ENCODE measurements at regions not wholly inside any gene's neighbourhood (a gene's known extent, or its start where the extent isn't known, plus 50 kb on each side); places are given as distances from the start of the nearest gene placed in this dataset.
"Not testable (repeated sequence)": the region's sequence is repeated elsewhere in the genome, so short reads cannot be mapped to it uniquely, and the experiment has no call there.

DNA sequence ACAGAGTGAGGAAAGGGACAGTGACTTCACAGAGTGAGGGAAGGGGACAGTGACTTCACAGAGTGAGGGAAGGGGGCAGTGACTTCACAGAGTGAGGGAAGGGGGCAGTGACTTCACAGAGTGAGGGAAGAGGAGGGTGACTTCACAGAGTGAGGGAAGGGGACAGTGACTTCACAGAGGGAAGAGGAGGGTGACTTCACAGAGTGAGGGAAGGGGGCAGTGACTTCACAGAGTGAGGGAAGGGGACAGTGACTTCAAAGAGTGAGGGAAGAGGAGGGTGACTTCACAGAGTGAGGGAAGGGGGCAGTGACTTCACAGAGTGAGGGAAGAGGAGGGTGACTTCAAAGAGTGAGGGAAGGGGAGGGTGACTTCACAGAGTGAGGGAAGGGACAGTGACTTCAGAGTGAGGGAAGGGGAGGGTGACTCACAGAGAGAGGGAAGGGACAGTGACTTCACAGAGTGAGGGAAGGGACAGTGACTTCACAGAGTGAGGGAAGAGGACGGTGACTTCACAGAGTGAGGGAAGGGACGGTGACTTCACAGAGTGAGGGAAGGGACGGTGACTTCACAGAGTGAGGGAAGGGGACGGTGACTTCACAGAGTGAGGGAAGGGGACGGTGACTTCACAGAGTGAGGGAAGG is 142.0 kb upstream of the PITRM1 start:
- DNase-seq (ENCODE audit: low read depth in 2 of 2), result not testable (repeated sequence)

DNA sequence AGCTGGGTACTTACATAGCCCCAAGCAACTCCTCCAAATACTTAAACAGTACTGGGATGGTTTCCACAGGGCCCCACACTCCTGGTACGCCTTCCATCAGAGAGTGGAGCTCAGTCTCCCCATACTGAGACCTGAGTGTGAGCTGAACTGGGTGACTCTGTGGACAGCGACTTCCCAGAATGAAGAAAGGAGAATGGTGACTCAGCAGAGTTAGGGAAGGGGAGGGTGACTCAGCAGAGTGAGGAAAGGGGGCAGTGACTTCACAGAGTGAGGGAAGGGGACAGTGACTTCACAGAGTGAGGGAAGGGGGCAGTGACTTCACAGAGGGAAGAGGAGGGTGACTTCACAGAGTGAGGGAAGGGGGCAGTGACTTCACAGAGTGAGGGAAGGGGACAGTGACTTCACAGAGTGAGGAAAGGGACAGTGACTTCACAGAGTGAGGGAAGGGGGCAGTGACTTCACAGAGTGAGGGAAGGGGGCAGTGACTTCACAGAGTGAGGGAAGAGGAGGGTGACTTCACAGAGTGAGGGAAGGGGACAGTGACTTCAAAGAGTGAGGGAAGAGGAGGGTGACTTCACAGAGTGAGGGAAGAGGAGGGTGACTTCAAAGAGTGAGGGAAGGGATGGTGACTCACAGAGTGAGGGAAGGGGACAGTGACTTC is 141.3 kb upstream of the PITRM1 start:
- DNase-seq (ENCODE audit: low read depth in 2 of 2), result peak; percentile 30 to 42

DNA sequence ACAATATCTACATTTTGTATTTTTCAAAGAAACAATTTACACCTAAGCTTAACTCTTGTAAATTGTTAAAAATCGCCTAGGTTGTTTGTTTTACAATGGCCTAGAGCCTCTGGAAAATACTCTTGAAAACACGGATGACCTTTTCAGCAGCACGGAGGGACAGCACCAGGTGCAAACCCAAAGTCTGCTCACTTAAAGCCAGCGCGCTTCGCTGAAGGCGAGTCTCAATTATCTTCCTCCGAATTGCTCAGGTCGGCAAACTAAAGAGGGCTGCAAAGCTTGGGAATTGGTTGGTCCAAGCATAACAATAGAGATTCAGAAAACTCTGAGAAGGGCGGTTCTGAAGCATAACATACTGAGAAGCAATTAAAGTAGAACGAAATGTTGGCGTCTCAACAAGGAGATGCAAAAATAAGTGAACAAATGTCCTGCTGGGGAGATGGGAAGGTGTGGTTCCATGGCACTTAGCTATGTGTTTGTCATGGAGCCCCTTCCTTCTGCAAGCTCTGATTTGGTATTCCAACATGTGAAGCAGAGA is 139.9 kb upstream of the PITRM1 start:
- DNase-seq (ENCODE audit: low read depth in 2 of 2), result no peak

DNA sequence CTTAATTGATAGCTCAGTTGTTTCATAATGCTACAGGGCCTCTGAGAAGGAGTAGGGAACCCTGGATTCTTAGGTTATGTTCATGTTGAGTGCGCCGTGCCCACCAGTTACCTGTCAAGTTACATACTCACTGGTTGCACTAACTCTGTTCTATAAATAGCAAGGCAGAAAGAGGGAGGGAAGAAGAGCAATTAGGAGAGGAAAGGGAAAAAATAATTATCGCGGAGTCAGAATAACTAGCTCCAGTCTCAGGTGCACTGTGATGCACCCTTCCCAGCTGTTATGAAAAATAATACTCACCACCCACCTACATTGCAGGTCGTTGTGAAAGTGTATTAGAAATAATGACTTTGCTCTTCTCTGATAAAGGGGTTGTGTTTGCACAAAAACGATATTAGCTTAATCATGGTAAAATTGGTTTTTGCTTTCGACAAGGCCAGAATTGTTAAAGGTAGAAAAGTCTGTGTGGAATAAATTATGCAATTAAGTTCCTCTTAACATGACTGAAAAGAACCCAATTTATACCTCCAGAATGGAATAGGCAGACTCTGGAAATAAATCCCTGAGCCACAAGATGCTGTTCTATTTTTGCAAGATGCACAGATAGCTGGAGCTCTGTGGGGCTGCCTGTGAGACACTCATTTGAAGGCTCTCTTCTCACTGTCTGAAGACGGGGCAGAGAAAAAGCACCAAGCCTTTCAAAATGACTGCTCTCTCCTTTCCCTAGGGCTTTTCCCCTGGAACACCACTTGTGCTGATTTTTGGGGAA is 137.6 kb upstream of the PITRM1 start:
- DNase-seq (ENCODE audit: low read depth in 2 of 2), result no peak

DNA sequence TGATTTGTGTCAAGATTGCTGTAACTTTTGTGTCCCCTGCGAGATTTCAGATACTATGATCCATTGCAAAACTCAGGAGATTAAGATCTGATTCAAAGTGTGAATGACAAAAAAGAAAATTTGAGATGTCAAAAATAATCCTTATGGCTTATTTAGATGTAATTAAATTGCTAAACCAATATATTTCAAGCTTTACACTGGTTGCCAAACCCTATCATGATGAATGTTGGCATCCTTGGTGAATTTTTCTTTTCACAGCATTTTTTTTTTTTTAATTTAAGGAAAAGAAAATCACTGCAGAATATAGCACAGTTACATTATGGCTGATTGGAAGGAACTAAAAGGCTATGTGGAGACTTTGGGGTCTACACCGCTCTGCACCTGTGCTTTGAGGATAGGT is 133.5 kb upstream of the PITRM1 start:
- no peak for DNase-seq (ENCODE audit: low read depth in 2 of 2)

DNA sequence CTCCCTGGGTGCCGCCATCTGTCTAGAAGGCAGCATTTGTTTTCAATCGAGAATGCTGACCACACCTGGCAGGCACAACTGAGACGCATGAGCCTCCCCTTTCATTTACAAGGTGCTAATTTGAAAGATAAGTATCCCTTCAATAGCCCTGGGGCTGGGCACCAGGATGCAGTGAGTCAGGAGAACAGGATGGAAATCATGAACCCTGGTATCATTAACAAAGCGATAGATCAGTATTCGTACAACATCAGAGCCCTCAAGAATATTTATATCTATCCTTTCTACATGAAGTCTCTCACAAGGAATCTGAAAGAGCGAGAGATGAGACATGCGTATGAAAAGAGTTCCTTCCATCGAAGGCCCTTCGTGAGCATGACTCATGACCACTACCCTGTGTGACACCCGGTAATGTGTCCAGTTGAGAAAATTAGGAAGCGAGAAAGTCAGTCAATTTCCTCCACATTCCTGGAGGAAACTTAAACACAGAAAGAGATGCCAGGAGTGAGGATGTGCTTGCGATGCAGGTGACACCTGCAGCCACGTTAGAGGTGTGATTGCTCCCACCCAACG is 123.1 kb upstream of the PITRM1 start:
- DNase-seq (ENCODE audit: low read depth in 2 of 2), result no peak

DNA sequence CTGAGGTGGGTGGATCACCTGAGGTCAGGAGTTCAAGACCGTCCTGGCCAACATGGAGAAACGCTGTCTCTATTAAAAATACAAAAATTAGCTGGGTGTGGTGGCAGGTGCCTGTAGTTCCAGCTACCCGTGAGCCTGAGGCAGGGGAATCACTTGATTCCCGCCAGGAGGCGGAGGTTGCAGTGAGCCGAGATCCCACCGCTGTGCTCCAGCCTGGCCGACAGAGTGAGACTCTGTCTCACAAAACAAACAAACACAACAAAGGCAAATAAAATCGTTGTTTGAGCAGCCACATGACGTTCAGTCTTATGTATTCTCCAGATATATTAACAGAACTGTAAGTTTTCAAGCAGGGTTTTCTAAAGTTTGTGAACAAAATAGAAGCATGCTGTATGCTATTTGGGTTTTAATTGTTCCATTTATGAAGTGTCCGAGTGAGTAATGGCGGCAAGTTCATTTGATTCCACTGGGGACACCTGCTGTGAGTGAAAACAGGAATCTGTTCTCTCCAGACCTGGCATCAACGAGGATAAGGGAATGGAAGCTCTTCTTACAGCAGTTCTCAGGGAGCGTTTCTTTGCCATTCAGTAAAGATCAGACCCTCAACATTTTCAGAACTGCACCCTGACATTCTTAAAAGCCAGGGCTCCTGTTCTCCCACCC is 122.5 kb upstream of the PITRM1 start:
- no peak for DNase-seq (ENCODE audit: low read depth in 2 of 2)

DNA sequence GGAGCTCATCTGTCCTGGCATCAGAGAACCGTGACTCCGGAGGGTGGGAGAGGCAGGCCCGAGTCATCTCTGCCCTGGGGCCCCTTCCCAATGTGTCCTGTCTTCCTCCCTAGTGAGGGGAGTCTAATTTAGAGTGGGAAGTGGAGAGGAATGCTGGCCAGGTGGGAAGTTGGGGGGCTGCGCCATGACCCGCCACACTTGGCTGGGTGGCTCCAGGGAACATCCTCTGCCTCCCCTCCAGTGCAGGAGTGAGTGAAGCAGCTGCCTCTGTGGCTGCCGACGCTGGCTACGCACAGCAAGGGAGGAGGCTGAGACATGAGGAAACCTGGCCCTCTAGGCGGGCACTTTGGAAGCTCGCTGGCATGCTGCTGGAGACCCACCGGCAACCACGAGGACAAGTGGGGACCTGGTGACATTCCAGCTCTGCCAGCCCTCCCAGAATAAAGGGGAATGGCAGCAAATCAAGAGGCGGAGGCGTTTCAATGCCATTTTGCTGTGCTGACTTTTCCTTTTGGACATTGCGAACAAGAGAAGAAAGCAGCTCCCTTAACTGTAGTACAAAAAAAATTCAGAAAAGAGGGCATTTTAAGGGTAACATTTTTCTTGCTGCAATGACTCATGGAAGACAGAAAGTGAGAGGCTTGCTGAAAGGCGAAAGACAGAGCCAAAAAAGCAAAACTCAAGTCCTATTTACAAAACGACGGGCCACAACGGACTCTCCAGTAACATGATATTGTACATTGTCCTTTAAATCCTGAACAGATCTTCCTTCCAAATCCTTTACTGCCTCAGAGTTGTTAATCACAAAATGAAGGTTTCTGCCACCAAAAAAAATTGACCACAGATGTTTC is 121.2 kb upstream of the PITRM1 start:
- peak; percentile 27 for DNase-seq (ENCODE audit: low read depth in 2 of 2)

DNA sequence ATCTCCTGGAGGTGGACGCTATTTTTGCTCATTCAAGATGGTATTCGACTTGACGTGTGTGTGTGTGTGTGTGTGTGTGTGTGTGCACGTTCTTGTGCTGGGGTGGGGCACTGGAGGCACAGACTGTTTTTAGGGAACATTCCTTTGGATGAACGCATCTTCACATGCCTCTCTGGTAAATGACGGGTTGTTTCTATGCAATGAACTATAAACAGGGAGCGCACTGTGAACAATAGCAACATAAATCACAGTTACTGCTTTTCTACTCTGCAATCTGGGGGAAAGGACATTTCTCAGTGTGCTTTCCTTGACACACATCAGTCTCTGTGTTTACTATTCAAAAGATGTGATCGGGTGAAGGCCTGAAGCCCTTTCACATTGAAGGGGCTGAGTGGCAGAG is 120.1 kb upstream of the PITRM1 start:
- peak; percentile 26 to 36 for DNase-seq (ENCODE audit: low read depth in 2 of 2)

DNA sequence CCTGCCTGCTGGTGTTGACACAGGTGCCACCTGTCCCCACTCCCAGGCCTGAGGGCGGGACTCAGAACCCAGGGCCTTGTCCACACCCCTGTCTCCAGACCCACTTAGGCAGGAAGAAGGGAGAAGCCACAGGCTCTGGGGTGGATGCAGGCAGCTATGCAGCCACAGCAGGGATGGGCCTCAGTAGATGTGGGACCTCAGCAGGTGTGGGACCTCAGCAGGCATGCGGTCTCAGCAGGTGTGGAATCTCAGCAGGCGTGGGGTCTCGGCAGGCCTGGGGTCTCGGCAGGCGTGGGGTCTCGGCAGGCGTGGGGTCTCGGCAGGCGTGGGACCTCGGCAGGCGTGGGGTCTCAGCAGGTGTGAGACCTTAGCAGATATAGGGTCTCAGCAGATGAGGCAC is 118.0 kb upstream of the PITRM1 start:
- DNase-seq (ENCODE audit: low read depth in 2 of 2), result no peak

DNA sequence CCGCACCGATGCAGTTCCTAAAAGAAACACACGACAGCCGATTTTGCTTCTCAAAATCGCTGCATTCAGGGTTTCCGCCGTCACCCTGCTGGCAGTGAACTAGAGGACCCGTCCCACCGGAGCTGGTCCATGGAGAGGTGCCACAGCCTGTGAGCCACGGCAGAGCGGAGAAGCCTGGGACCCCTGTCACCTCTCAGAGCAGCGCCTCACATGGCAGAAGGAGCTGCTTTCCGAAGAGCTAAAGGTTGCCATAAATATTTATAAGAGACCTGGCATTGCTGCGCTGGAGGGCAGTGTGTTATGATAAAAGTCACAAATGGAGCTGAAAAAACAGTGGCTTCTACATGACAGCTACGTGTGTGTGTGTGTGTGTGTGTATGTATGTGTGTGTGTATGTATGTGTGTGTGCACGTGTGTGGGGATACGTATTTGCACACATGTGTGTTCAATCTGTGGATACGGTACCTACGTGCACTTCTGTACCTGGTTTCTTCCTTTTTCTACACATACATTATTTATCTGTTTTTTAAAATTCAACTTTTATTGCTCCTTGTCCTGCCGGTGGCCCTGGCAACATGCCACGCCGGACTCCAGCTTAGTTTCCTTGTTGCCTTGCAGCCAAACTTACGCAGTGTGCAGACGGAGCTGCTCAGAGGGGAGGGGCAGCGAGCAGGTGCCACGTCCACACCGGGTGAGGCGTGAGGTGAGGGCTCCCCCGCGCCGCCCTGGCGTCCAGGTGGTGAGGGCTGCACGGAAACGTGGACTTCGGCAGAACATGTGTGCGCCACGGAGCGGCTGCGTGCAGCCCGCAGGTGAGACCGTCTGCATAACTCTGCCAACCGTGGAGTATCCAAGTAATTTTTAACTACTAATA is 115.2 kb upstream of the PITRM1 start:
- DNase-seq (ENCODE audit: low read depth in 2 of 2), result no peak

DNA sequence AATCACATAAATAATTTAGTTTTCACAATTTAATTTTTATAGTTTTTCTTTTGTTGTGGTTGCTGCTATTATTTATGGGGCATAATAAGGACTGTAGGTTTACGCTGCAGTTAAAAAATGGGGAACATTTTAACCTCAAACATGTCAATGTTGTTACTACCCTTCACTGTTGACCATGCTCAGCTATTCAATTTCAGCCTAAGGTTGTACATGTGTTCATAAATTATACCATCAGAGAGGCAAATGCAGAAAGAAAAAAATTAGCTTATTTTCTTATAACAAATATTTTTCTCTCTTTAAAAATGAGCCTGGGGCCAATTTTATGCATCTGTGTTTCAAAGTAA is 110.1 kb upstream of the PITRM1 start:
- DNase-seq (ENCODE audit: low read depth in 2 of 2), result no peak

DNA sequence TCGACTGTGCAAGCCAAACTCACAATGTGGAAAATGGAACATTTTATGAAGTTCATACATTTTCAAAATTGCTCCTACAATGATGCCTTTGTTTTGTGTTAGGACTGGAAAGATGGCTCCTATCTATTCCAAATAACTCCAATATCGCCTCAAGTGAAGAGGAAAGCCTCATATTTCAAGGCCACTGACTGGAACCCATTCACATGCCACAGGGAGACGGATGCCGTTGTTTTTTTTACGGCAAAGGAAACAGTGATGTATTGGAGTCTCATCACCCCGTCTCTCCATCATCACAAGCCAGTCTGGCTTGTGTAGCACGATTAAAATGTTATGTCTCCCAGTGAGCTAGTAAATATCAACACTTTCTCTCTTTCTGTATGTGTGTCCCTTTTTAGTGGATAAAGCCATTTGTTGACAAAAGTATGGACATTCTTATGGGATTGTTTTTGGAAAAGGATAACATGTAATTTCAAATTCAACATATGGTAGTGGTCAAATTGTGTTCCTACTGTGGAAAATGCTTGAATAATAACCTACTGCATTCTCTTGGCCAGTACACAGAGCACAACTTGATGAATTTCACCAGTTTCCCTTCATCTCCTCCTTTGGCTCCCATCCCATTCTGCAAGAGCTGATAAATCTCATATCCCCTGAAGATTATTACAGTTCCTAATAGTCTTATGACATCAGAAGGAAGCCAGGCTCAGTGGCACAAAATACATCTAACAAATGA is 109.5 kb upstream of the PITRM1 start:
- no peak for DNase-seq (ENCODE audit: low read depth in 2 of 2)

DNA sequence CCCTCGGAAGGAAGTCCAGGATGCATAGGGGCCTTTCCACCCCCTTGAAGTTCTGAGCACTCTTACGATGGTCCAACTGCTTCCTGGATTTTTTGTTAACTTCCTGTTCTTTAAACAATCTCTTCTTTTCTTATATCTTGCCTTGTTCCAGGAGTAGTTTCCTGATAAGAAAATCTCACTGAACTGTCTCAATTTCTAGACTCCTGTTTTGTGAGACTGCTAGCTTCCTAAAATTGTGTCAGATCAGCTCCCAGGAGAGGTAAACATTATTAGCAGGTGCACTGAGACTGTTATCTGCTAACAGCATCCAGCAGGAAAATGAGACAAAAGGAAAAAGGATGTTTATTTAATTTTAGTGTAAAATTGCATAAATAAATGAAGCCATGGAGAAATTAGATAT is 106.2 kb upstream of the PITRM1 start:
- DNase-seq (ENCODE audit: low read depth in 2 of 2), result no peak

DNA sequence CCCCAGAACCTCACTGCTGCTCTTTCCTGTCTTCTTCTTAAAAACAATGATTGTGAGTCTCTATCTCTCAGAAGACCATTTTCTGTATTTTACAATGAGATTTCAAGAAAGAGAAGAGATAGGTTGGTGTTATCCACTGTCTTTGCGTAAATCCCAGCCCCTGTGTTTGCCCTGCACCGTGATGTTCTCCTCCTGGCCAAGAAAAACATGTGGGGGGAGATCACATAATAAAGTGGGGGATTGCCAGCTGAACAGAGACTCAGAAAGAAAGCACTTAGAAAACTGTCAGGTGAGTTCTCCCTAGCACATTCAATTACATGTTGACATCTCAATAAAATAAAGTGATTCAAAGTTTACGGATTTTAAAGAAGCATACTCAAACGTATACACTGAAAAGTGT is 105.0 kb upstream of the PITRM1 start:
- DNase-seq (ENCODE audit: low read depth in 2 of 2), result no peak

DNA sequence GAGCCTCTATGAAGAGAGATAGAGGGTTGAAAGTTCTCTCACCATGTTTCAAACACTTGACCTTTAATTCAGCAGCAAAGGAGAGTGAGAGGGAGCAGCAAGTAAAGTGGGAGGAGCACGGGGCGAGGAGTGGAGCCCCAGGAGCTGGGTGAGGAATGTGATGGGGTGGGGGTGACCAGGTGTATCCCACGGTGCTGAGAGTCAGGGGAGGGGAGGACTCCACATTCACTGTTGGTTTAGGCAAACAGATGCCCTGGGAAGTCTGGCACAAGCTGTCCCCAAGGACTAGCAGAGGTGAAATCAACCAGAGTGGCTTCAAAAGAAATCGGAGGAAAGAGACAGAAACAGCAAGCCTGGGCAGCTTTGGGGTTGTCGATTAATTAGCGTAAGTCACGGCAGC is 101.8 kb upstream of the PITRM1 start:
- no peak for DNase-seq (ENCODE audit: low read depth in 2 of 2)

DNA sequence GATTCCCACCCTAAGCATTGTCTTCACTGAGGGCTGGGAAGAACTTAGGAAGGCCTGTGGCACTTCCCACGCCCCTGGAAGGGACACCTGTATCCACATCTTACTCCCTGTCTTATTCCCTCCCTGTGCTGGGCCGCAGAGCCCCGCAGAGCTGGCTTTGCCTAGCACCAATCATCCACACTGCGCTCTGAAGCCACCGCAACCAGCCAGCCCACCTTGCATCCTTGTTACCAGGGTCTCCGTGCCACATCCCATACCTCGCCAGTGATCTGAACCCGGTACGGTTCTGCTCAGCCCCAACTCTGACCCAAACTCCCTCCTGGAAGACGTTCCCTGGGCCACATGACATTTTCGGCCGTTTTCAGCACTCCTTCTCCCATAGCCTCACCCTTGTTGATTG is 101.4 kb upstream of the PITRM1 start:
- no peak for DNase-seq (ENCODE audit: low read depth in 2 of 2)

DNA sequence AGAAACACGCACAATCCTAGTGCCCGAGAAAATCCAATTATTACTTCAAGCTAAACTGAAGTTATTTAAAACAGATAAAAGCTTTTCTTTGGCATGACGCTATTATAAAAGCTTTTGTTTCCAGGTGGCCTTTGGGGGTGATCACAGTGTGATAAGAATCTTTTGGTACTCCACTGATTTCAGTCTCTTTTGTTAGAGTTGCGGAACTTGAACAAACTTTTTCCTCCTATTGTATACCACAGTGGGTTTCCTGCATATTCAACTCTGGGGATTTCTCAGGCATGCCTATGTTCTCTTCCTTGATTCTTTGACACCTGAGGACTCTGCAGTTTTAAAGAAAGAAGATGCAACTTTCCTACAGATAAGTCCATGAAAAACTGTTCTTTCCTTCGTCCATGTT is 99.7 kb upstream of the PITRM1 start:
- no peak for DNase-seq (ENCODE audit: low read depth in 2 of 2)

DNA sequence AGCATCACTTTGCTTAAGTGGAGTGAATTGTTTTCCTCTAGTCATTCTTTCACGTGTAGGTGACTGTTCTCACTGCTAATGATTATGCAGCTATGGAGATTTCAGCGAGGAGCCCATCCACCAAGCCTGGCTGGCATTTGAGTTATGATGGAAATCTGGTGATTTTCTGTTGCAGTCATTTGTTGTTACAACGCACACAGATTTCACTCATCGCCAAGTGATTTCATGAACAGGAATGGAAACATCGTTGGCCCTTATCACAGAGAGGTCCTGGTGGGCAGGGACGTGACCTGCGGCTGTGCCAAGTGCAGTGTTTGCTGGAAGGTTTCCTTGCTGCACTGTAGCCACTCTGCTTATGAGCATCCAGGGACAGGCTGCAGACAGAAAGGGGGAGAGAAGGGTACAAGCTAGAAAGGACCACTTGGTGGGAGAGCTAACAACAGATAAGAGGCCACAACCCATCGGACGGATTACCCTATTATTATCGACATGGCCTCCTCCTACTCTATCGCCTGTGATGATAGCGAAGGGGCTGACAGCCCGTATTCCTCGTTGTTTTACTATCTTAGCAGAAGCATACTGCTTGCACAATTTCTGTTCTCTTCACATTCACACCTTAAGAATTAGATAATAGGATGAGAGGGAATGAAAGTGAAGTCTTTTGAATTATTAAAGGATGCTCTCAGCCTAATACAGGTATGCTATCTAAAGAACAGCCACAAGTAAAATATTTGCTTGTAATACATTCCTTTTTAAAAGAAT is 99.0 kb upstream of the PITRM1 start:
- DNase-seq (ENCODE audit: low read depth in 2 of 2), result no peak
